ENCODE measurements at regions not wholly inside any gene's neighbourhood (a gene's known extent, or its start where the extent isn't known, plus 50 kb on each side); places are given as distances from the start of the nearest gene placed in this dataset.

DNA sequence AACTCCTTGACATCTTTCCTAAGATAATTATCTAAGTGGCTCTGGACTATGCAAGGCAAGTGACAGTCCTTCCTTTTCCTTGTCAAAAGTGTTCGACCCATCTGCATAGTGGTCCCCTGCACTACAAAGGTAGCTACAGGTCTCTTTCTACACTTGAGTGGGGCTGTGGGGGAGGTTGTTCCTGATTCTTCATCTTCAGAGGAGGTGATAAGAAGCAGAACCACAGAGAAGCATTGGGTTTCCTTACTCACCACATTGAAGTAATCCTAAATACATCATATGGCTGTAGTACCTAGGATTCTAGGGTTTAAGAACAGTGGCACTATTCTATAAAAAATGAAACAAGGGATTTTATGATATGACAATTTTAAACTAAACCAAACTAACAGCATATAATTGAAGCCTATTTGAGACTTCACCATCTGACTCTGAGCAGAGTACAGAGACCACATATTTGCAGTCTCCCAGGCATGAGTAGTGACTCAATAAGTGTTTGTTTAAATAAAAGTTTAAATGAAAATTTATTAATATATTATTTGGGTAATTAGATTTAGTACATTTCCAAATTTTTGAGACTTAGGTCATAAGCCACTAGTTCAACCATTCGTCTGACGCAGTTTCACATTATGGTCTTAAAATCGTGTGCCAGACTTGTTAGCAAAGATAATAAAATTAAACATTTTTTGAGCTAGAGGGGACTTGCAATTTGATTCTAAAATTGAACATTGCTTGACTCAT is 54.9 kb upstream of the NEK7 start:
- TF ChIP-seq, protein P1, sequence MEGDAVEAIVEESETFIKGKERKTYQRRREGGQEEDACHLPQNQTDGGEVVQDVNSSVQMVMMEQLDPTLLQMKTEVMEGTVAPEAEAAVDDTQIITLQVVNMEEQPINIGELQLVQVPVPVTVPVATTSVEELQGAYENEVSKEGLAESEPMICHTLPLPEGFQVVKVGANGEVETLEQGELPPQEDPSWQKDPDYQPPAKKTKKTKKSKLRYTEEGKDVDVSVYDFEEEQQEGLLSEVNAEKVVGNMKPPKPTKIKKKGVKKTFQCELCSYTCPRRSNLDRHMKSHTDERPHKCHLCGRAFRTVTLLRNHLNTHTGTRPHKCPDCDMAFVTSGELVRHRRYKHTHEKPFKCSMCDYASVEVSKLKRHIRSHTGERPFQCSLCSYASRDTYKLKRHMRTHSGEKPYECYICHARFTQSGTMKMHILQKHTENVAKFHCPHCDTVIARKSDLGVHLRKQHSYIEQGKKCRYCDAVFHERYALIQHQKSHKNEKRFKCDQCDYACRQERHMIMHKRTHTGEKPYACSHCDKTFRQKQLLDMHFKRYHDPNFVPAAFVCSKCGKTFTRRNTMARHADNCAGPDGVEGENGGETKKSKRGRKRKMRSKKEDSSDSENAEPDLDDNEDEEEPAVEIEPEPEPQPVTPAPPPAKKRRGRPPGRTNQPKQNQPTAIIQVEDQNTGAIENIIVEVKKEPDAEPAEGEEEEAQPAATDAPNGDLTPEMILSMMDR (IDR thresholded peaks at IDR 0.05), result no peak
- TF ChIP-seq POLR2AphosphoS5 (IDR thresholded peaks at IDR 0.05) (no peak), POLR2A (IDR thresholded peaks at IDR 0.05) (no peak)
